ENCODE measurements at regions not wholly inside any gene's neighbourhood (a gene's known extent, or its start where the extent isn't known, plus 50 kb on each side); places are given as distances from the start of the nearest gene placed in this dataset.
"Not testable (repeated sequence)": the region's sequence is repeated elsewhere in the genome, so short reads cannot be mapped to it uniquely, and the experiment has no call there.

DNA sequence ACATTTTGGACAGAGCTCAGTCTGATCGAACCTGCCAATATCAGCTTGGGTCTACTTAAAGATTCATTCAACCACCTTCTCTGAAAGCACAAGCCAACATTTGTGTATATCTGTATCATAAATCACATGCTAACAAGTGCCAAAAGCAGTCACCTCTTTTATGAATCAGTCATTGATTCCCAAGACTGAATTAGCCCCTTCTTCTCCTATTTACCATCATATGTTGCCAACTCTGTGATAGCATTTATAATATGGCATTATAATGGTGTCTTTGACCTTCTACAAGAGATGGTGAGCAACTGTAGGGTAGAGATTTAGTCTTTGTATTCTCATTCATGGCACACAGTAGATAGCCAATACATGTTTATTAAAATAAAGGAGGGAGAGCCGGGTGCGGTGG lies 61.4 kb downstream of the DDX53 start:
- Histone ChIP-seq H4K20me1 (ENCODE audit: low read depth) (no peaks in the 10 kb centered on the region), H3K9ac (no peak overlapping the region), H3K9me3 (ENCODE audit: low read depth) (peaks cover 8% of the 10 kb centered on the region), H3K27me3 (no peaks in the 10 kb centered on the region), H2AFZ (replicated peaks) (no peak overlapping the region), H3K4me2 (no peak overlapping the region), H3F3A (ENCODE audit: low read depth) (no peaks in the 10 kb centered on the region), H3K79me2 (ENCODE audit: low read depth) (no peaks in the 10 kb centered on the region), H3K36me3 (no peaks in the 10 kb centered on the region), H3K27ac (no peak overlapping the region), H3K4me3 (no peak overlapping the region), H3K4me1 (no peaks in the 10 kb centered on the region)
- no peak for DNase-seq (ENCODE audit: low spot score)
- TF ChIP-seq EZH2phosphoT487 (IDR thresholded peaks at IDR 0.05) (no peak), EZH2 (IDR thresholded peaks at IDR 0.05) (no peak)
- TF ChIP-seq, protein P1, sequence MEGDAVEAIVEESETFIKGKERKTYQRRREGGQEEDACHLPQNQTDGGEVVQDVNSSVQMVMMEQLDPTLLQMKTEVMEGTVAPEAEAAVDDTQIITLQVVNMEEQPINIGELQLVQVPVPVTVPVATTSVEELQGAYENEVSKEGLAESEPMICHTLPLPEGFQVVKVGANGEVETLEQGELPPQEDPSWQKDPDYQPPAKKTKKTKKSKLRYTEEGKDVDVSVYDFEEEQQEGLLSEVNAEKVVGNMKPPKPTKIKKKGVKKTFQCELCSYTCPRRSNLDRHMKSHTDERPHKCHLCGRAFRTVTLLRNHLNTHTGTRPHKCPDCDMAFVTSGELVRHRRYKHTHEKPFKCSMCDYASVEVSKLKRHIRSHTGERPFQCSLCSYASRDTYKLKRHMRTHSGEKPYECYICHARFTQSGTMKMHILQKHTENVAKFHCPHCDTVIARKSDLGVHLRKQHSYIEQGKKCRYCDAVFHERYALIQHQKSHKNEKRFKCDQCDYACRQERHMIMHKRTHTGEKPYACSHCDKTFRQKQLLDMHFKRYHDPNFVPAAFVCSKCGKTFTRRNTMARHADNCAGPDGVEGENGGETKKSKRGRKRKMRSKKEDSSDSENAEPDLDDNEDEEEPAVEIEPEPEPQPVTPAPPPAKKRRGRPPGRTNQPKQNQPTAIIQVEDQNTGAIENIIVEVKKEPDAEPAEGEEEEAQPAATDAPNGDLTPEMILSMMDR (IDR thresholded peaks at IDR 0.05) = no peak
- Mint-ChIP-seq H3K4me1 (no peaks in the 10 kb centered on the region), H3K36me3 (no peaks in the 10 kb centered on the region), H3K9me3 (no peaks in the 10 kb centered on the region), H3K27ac (no peak overlapping the region), H3K27me3 (ENCODE audit: insufficient read depth, low read depth) (peaks cover 2% of the 10 kb centered on the region), H3K4me3 (no peak overlapping the region)

DNA sequence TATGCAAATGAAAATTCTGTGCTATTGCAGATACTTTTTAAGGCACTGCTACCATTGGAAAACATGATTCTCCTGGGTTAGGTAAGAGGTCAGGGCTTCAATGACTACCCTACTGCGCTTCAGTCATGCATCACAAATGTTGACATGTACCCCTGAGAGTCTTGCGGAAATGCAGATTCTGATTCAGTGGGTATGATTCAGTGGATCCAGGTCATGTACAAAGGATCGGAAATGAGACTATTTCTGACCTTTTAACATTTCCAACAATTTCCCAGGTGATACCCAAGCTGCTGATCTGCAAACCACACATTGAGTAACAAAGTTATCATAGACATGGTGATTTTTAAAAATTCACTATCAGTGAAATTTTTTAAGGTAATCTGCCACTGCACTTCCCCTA lies 62.6 kb downstream of the DDX53 start:
- Histone ChIP-seq H3F3A (ENCODE audit: low read depth) (no peaks in the 10 kb centered on the region), H3K9ac (no peak overlapping the region), H4K20me1 (ENCODE audit: low read depth) (no peaks in the 10 kb centered on the region), H3K27ac (no peak overlapping the region), H3K79me2 (ENCODE audit: low read depth) (no peaks in the 10 kb centered on the region), H3K9me3 (ENCODE audit: low read depth) (peaks cover 8% of the 10 kb centered on the region), H3K4me2 (no peak overlapping the region), H2AFZ (replicated peaks) (no peak overlapping the region), H3K36me3 (no peaks in the 10 kb centered on the region), H3K4me3 (no peak overlapping the region), H3K4me1 (no peaks in the 10 kb centered on the region), H3K27me3 (no peaks in the 10 kb centered on the region)
- Mint-ChIP-seq H3K27ac (no peak overlapping the region), H3K36me3 (no peaks in the 10 kb centered on the region), H3K27me3 (ENCODE audit: insufficient read depth, low read depth) (peaks cover 2% of the 10 kb centered on the region), H3K4me3 (no peak overlapping the region), H3K4me1 (no peaks in the 10 kb centered on the region), H3K9me3 (no peaks in the 10 kb centered on the region)
- no peak for DNase-seq (ENCODE audit: low spot score)
- no peak for TF ChIP-seq EZH2 (IDR thresholded peaks at IDR 0.05)
- no peak for TF ChIP-seq EZH2phosphoT487 (IDR thresholded peaks at IDR 0.05)
- TF ChIP-seq, protein P1 (IDR thresholded peaks at IDR 0.05) = no peak

DNA sequence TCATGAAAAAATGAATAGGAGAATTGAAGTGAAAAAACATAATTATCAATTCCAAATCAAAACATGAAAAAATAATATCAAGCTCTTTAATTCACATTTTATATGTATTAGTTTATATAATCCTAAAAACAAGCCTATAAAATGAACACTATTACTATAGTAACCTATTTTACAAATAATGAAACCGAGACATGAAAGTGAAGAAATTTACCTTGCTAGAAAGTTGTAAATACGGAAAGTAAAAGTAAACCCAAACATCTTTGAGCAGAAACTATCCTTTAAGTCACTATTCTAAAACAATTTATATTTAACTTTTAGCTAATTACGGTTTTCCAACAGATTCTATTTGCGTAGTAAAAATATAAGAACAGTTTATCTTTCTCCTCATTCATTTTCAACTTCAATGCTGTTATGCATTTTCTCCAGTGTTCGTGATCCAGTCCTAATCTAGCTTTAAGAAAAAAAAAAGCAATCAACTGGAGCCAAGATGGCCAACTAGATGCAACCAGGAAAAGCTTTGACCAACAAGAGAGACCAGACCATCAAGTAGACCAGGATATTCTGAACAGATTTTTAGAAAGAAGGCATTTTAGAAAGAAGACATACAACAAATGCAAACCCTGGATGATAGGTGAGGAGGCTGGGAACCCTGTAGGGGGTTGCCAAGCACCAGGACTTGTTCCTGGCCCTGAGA lies 67.0 kb downstream of the DDX53 start:
- no peak overlapping the region for H3K4me3 ChIP-seq
- H3K4me1 ChIP-seq = no peaks in the 10 kb centered on the region
- H3K9me3 Mint-ChIP-seq = peaks cover 10% of the 10 kb centered on the region
- no peak overlapping the region for H3K9ac ChIP-seq
- H3K36me3 Mint-ChIP-seq = no peaks in the 10 kb centered on the region
- no peak overlapping the region for H3K27ac ChIP-seq
- no peak for DNase-seq (ENCODE audit: low spot score)
- H3K4me2 ChIP-seq = no peak overlapping the region
- H3K36me3 ChIP-seq = no peaks in the 10 kb centered on the region
- no peak overlapping the region for H3K4me3 Mint-ChIP-seq
- no peaks in the 10 kb centered on the region for H3K27me3 ChIP-seq
- H3K27me3 Mint-ChIP-seq (ENCODE audit: insufficient read depth, low read depth) = no peaks in the 10 kb centered on the region
- TF ChIP-seq, protein P1 (IDR thresholded peaks at IDR 0.05) = no peak
- no peak for TF ChIP-seq EZH2phosphoT487 (IDR thresholded peaks at IDR 0.05)
- TF ChIP-seq EZH2 (IDR thresholded peaks at IDR 0.05) = no peak
- H2AFZ ChIP-seq (replicated peaks) = no peak overlapping the region
- H3K27ac Mint-ChIP-seq = no peak overlapping the region
- H4K20me1 ChIP-seq (ENCODE audit: low read depth) = no peaks in the 10 kb centered on the region
- no peaks in the 10 kb centered on the region for H3K4me1 Mint-ChIP-seq
- H3F3A ChIP-seq (ENCODE audit: low read depth) = no peaks in the 10 kb centered on the region
- H3K9me3 ChIP-seq (ENCODE audit: low read depth) = peaks cover 3% of the 10 kb centered on the region
- no peaks in the 10 kb centered on the region for H3K79me2 ChIP-seq (ENCODE audit: low read depth)

DNA sequence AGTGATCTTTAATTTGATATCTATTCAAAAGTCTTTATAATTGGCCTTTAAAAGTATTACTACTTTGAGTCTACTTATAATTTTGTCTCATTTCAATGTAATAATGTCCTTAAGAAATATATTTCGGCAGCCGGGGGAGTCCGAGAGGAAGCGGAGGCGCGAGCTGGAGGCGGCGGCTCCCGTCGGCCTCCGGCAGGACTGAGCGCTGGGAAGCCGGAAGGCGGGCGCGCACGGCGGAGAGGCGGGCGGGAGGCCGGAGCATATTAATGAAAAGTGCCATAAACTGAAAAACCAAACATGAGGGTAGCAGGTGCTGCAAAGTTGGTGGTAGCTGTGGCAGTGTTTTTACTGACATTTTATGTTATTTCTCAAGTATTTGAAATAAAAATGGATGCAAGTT lies 75.7 kb downstream of the DDX53 start:
- H3K9me3 ChIP-seq (ENCODE audit: low read depth); H3K9me3 Mint-ChIP-seq; H3K36me3 Mint-ChIP-seq; H3K9ac ChIP-seq; H3K27ac Mint-ChIP-seq; H3K27ac ChIP-seq; H3F3A ChIP-seq (ENCODE audit: low read depth); H3K4me3 ChIP-seq; H2AFZ ChIP-seq (replicated peaks); H3K4me2 ChIP-seq; H3K79me2 ChIP-seq (ENCODE audit: low read depth); H3K4me1 Mint-ChIP-seq; H3K4me3 Mint-ChIP-seq; H4K20me1 ChIP-seq (ENCODE audit: low read depth); H3K4me1 ChIP-seq; H3K27me3 Mint-ChIP-seq (ENCODE audit: insufficient read depth, low read depth); H3K36me3 ChIP-seq; H3K27me3 ChIP-seq: not testable (repeated sequence)
- peak; percentile 6 for DNase-seq (ENCODE audit: low spot score)

Data from neural progenitor cell (in vitro differentiated cells).